HG02981 (cell line): ENCODE measurements at regions not wholly inside any gene's neighbourhood (a gene's known extent, or its start where the extent isn't known, plus 50 kb on each side); places are given as distances from the start of the nearest gene placed in this dataset.

ENCODE experiments used
- ATAC-seq: cut with Tn5 transposase; IDR thresholded peaks from one replicate; pipeline ENCODE4 v1.9.1; 2021; ENCODE audit warnings: mild to moderate bottlenecking, moderate library complexity; ENCODE audit not compliant: unreplicated experiment

- ATAC-seq, result no peak
Measured at GRCh38 chr6:156650896-156651390, 126.2 kb upstream of the ARID1B start.

GRCh38 chr6:156648616-156649015 lies 128.6 kb upstream of the ARID1B start:
- ATAC-seq, result no peak

GRCh38 chr6:156647991-156648390 lies 129.2 kb upstream of the ARID1B start:
- ATAC-seq, result no peak

GRCh38 chr6:156647140-156647784 lies 129.9 kb upstream of the ARID1B start:
- no peak for ATAC-seq

GRCh38 chr6:156646496-156646895 lies 130.7 kb upstream of the ARID1B start:
- ATAC-seq, result no peak

- ATAC-seq, result no peak
Measured at GRCh38 chr6:156645097-156645496, 132.1 kb upstream of the ARID1B start.

GRCh38 chr6:156639009-156639721 lies 138.0 kb upstream of the ARID1B start:
- ATAC-seq, result no peak

- ATAC-seq, result no peak
Measured at GRCh38 chr6:156638581-156638980, 138.6 kb upstream of the ARID1B start.

- no peak for ATAC-seq
Measured at GRCh38 chr6:156634951-156635371, 142.2 kb upstream of the ARID1B start.

- ATAC-seq, result no peak
Measured at GRCh38 chr6:156634048-156634447, 143.1 kb upstream of the ARID1B start.

GRCh38 chr6:156633291-156633690 lies 143.9 kb upstream of the ARID1B start:
- ATAC-seq, result no peak

- ATAC-seq, result no peak
Measured at GRCh38 chr6:156630613-156631302, 146.4 kb upstream of the ARID1B start.

- ATAC-seq, result no peak
Measured at GRCh38 chr6:156628805-156629204, 148.4 kb upstream of the ARID1B start.

- ATAC-seq, result no peak
Measured at GRCh38 chr6:156627524-156627923, 149.7 kb upstream of the ARID1B start.

- ATAC-seq, result no peak
Measured at GRCh38 chr6:156622185-156622584, 155.0 kb upstream of the ARID1B start.

GRCh38 chr6:156620331-156620730 lies 156.8 kb upstream of the ARID1B start:
- ATAC-seq, result no peak

- no peak for ATAC-seq
Measured at GRCh38 chr6:156618600-156619205, 158.5 kb upstream of the ARID1B start.

GRCh38 chr6:156617941-156618340 lies 159.2 kb upstream of the ARID1B start:
- no peak for ATAC-seq

GRCh38 chr6:156617376-156617775 lies 159.8 kb upstream of the ARID1B start:
- ATAC-seq, result no peak

- no peak for ATAC-seq
Measured at GRCh38 chr6:156616495-156616894, 160.7 kb upstream of the ARID1B start.

- no peak for ATAC-seq
Measured at GRCh38 chr6:156613996-156614395, 163.2 kb upstream of the ARID1B start.
